Testis (tissue), 2 donors: ENCODE measurements at regions not wholly inside any gene's neighbourhood (a gene's known extent, or its start where the extent isn't known, plus 50 kb on each side); places are given as distances from the start of the nearest gene placed in this dataset.

Source experiments
- DNase-seq: peaks from one replicate; pipeline ENCODE4 v3.0.0-alpha.2; 2019
- H3K27ac ChIP-seq, 2 donors: fragments of 200-600 bp; sonication (generic); one replicate each; pipeline ENCODE4 v1.5.1; 2019
- H3K27me3 ChIP-seq: fragments of 200-600 bp; sonication (generic); one replicate; pipeline ENCODE4 v1.5.1; 2019
- H3K36me3 ChIP-seq: fragments of 200-600 bp; sonication (generic); one replicate; pipeline ENCODE4 v1.5.1; 2017; ENCODE audit warnings: low read depth; ENCODE audit errors: missing control alignments
- H3K4me1 ChIP-seq: fragments of 200-600 bp; sonication (generic); one replicate; pipeline ENCODE4 v1.5.1; 2019
- H3K4me3 ChIP-seq, 2 donors: fragments of 200-600 bp; sonication (generic); one replicate each; pipeline ENCODE4 v1.5.1; 2017 to 2019
- H3K9me3 ChIP-seq: fragments of 200-600 bp; sonication (generic); one replicate; pipeline ENCODE4 v1.5.1; 2017
- CTCF ChIP-seq, 3 experiments: fragments of 450-650 bp in 2 of 3; fragments of 200-600 bp in 1 of 3; sonication (generic) in 1 of 3; IDR thresholded peaks; one replicate each; pipeline ENCODE4 v1.5.1; 2016 to 2019; ENCODE audit warnings: antibody characterized with exemption in 3 of 3, mild to moderate bottlenecking in 2 of 3, moderate library complexity in 1 of 3
- POLR2A ChIP-seq: fragments of 450-650 bp; IDR thresholded peaks from one replicate; pipeline ENCODE4 v1.6.1; 2017; ENCODE audit warnings: antibody characterized with exemption, mild to moderate bottlenecking, moderate library complexity
- whole genome bisulfite sequencing, 2 donors: methylation state at CpG; one replicate each; pipeline ENCODE4 v1.1.5; 2018; 5-methylcytosine and 5-hydroxymethylcytosine counted together
- intact Hi-C: fragments of 100-400 bp; cut with DNase I; formaldehyde crosslinking; loops from one replicate; pipeline ENCODE4 v1.15.1; 2023; ENCODE audit warnings: low total_unique reads

DNA sequence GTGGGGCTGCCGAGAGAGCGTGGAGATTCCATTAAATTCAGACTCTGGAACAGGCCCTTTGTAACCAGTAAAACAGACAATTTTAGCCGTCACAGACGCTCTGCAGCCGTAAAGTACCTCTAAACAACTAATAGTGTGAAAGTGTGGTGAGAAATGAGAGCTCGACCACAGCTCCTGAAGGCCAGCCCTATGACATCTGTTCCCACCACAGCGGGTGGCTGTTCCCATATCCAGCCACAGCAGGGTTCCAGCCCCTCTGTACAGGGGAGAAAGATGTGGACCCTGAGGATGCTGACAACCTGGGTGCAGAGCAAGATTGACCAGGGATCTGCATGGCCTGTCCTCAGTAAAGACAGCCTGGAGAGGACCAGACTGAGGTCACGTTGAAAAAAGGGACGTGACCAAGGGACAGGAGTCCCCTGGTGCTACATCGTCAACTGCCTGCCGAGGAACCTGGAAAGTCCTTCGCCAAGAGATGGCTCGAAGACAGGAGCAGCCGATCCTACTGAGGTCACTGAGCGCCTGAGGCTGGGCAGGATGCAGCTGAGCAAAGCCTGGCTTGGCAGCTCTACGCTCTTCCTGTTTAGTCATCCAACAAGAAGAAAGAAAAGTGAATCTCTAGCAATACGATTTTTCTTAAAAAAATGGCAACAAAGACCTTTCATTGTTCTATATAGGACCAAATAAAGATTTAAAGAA is 831.7 kb downstream of the RNF144A start:
- no peaks in the 10 kb centered on the region for H3K9me3 ChIP-seq
- no peak overlapping the region for H3K27ac ChIP-seq
- no peak for DNase-seq
- intact Hi-C loops: no loop called here
- 57 to 73% methylated on average over 17 of the region's 17 CpGs for WGBS, 2 donors
- H3K36me3 ChIP-seq: no peaks in the 10 kb centered on the region
- no peak overlapping the region for H3K4me3 ChIP-seq
- TF ChIP-seq CTCF (IDR thresholded peaks at IDR 0.05) (no peak), POLR2A (no peak)
- no peaks in the 10 kb centered on the region for H3K27me3 ChIP-seq
- H3K4me1 ChIP-seq: no peaks in the 10 kb centered on the region

- Histone ChIP-seq H3K36me3 (no peaks in the 10 kb centered on the region), H3K27me3 (no peaks in the 10 kb centered on the region), H3K27ac (no peak overlapping the region), H3K4me1 (no peaks in the 10 kb centered on the region), H3K9me3 (no peaks in the 10 kb centered on the region), H3K4me3 (no peak overlapping the region)
- no peak for TF ChIP-seq POLR2A
- TF ChIP-seq CTCF (IDR thresholded peaks at IDR 0.05): no peak
- no peak for DNase-seq
- intact Hi-C loops: no loop called here
- 88 to 93% methylated on average over 4 of the region's 4 CpGs for WGBS, 2 donors
These were observed 832.8 kb downstream of the RNF144A start for GRCh38 chr2:7749895-7750559.

GRCh38 chr2:7752291-7752690 is 835.1 kb downstream of the RNF144A start:
- H3K27me3 ChIP-seq: no peaks in the 10 kb centered on the region
- no peaks in the 10 kb centered on the region for H3K4me1 ChIP-seq
- no peak for DNase-seq
- no peak overlapping the region for H3K4me3 ChIP-seq
- intact Hi-C loops: no loop called here
- WGBS, 2 donors: 74 to 95% methylated on average over 1 of the region's 1 CpG
- TF ChIP-seq POLR2A: no peak
- TF ChIP-seq CTCF (IDR thresholded peaks at IDR 0.05): no peak
- H3K27ac ChIP-seq: no peak overlapping the region
- H3K9me3 ChIP-seq: no peaks in the 10 kb centered on the region
- H3K36me3 ChIP-seq: no peaks in the 10 kb centered on the region

- no peak for TF ChIP-seq POLR2A
- no peak for TF ChIP-seq CTCF (IDR thresholded peaks at IDR 0.05)
- Histone ChIP-seq H3K4me1 (no peaks in the 10 kb centered on the region), H3K36me3 (no peaks in the 10 kb centered on the region), H3K27ac (no peak overlapping the region), H3K9me3 (no peaks in the 10 kb centered on the region), H3K4me3 (no peak overlapping the region), H3K27me3 (no peaks in the 10 kb centered on the region)
- intact Hi-C loops: no loop called here
- no peak for DNase-seq
These were observed 836.6 kb downstream of the RNF144A start for GRCh38 chr2:7753777-7754176.

GRCh38 chr2:7755879-7756278 is 838.7 kb downstream of the RNF144A start:
- H3K27ac ChIP-seq: no peak overlapping the region
- no peaks in the 10 kb centered on the region for H3K36me3 ChIP-seq
- WGBS, 2 donors: 67 to 71% methylated on average over 5 of the region's 5 CpGs
- no peaks in the 10 kb centered on the region for H3K4me1 ChIP-seq
- H3K27me3 ChIP-seq: no peaks in the 10 kb centered on the region
- no peaks in the 10 kb centered on the region for H3K9me3 ChIP-seq
- intact Hi-C loops: no loop called here
- H3K4me3 ChIP-seq: no peak overlapping the region
- no peak for DNase-seq
- TF ChIP-seq CTCF (IDR thresholded peaks at IDR 0.05) (no peak), POLR2A (no peak)
